Neural progenitor cell (in vitro differentiated cells): ENCODE measurements at regions not wholly inside any gene's neighbourhood (a gene's known extent, or its start where the extent isn't known, plus 50 kb on each side); places are given as distances from the start of the nearest gene placed in this dataset.
A peak's percentile ranks its signal among the peaks of the same experiment; 100 is the strongest.

Experiments used
- DNase-seq: peaks from one replicate; pipeline ENCODE4 v3.0.0-alpha.2; 2016; ENCODE audit warnings: low spot score
- H2AFZ ChIP-seq: fragments of 200-600 bp; sonication (generic); replicated peaks from 2 replicates; pipeline ENCODE4 v1.6.1; 2016; ENCODE audit warnings: antibody characterized with exemption
- H3F3A ChIP-seq: fragments of 200-600 bp; sonication (generic); 2 replicates; pipeline ENCODE4 v1.6.1; 2016; ENCODE audit warnings: antibody characterized with exemption, low read depth
- H3K27ac ChIP-seq: fragments of 200-600 bp; sonication (generic); 2 replicates; pipeline ENCODE4 v1.5.1; 2016; ENCODE audit warnings: mild to moderate bottlenecking
- H3K27me3 ChIP-seq: fragments of 200-600 bp; sonication (generic); 2 replicates; pipeline ENCODE4 v1.6.1; 2016; ENCODE audit warnings: mild to moderate bottlenecking, moderate library complexity
- H3K36me3 ChIP-seq: fragments of 200-600 bp; sonication (generic); 2 replicates; pipeline ENCODE4 v1.5.1; 2016
- H3K4me1 ChIP-seq: fragments of 200-600 bp; sonication (generic); 2 replicates; pipeline ENCODE4 v1.6.1; 2016; ENCODE audit warnings: mixed run types
- H3K4me2 ChIP-seq: fragments of 200-600 bp; sonication (generic); 2 replicates; pipeline ENCODE4 v1.6.1; 2016
- H3K4me3 ChIP-seq: fragments of 200-600 bp; sonication (generic); 2 replicates; pipeline ENCODE4 v1.5.1; 2016
- H3K79me2 ChIP-seq: fragments of 200-600 bp; sonication (generic); 2 replicates; pipeline ENCODE4 v1.6.1; 2016; ENCODE audit warnings: low read depth
- H3K9ac ChIP-seq: fragments of 200-600 bp; sonication (generic); 2 replicates; pipeline ENCODE4 v1.6.1; 2016
- H3K9me3 ChIP-seq: fragments of 200-600 bp; sonication (generic); 2 replicates; pipeline ENCODE4 v1.5.1; 2016; ENCODE audit warnings: low read depth
- H4K20me1 ChIP-seq: fragments of 200-600 bp; sonication (generic); 2 replicates; pipeline ENCODE4 v1.6.1; 2016; ENCODE audit warnings: low read depth
- H3K27ac Mint-ChIP-seq: 3 replicates; pipeline ENCODE4 v1.8.0; 2021; ENCODE audit warnings: mixed read lengths
- H3K27me3 Mint-ChIP-seq: 2 replicates; pipeline ENCODE4 v1.8.0; 2022; ENCODE audit warnings: low read depth, mild to moderate bottlenecking, inconsistent platforms, moderate library complexity, mixed read lengths; ENCODE audit not compliant: insufficient read depth
- H3K36me3 Mint-ChIP-seq: 3 replicates; pipeline ENCODE4 v1.8.0; 2021; ENCODE audit warnings: mixed read lengths
- H3K4me1 Mint-ChIP-seq: 3 replicates; pipeline ENCODE4 v1.8.0; 2021; ENCODE audit warnings: mixed read lengths
- H3K4me3 Mint-ChIP-seq: 3 replicates; pipeline ENCODE4 v1.8.0; 2021; ENCODE audit warnings: mild to moderate bottlenecking, moderate library complexity, mixed read lengths
- H3K9me3 Mint-ChIP-seq: 3 replicates; pipeline ENCODE4 v1.8.0; 2020; ENCODE audit warnings: mixed read lengths
- EZH2 ChIP-seq: fragments of 200-600 bp; sonication (generic); IDR thresholded peaks from 2 replicates; pipeline ENCODE4 v1.6.1; 2017; ENCODE audit warnings: antibody characterized with exemption, mild to moderate bottlenecking, moderate library complexity
- EZH2phosphoT487 ChIP-seq: fragments of 200-600 bp; sonication (generic); IDR thresholded peaks from 2 replicates; pipeline ENCODE4 v1.6.1; 2017; ENCODE audit warnings: antibody characterized with exemption
- TF ChIP-seq, protein P1 (sequence below): fragments of 200-600 bp; sonication (generic); IDR thresholded peaks from 2 replicates; pipeline ENCODE4 v1.5.1; 2017; ENCODE audit warnings: antibody characterized with exemption, mild to moderate bottlenecking

DNA sequence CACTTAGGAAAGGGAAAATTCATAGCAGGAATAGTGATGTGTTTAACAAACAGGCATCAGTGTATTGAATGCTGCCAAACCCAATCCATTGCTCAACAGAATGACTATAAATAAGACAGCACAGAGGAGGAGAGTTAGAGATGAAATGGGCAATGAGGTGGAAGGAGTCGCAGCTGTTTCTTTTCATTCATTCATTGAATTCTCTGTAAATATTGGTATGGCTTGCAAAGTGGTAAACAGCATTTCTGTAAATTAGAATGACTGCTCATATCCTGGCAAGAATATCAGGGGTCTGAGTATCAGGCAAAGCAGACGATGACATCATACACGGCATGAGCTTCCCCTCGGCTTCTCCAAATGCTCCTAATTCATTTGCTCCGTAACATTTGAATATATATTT, 703.6 kb upstream of the SLC35B3 start:
- Histone ChIP-seq H3K36me3 (no peaks in the 10 kb centered on the region), H3K79me2 (no peaks in the 10 kb centered on the region), H3K9me3 (no peaks in the 10 kb centered on the region), H3K4me1 (no peaks in the 10 kb centered on the region), H2AFZ (no peak overlapping the region), H3K27ac (no peak overlapping the region), H3K4me3 (no peak overlapping the region), H3F3A (no peaks in the 10 kb centered on the region), H4K20me1 (no peaks in the 10 kb centered on the region), H3K27me3 (no peaks in the 10 kb centered on the region), H3K4me2 (no peak overlapping the region), H3K9ac (no peak overlapping the region)
- TF ChIP-seq, protein P1, sequence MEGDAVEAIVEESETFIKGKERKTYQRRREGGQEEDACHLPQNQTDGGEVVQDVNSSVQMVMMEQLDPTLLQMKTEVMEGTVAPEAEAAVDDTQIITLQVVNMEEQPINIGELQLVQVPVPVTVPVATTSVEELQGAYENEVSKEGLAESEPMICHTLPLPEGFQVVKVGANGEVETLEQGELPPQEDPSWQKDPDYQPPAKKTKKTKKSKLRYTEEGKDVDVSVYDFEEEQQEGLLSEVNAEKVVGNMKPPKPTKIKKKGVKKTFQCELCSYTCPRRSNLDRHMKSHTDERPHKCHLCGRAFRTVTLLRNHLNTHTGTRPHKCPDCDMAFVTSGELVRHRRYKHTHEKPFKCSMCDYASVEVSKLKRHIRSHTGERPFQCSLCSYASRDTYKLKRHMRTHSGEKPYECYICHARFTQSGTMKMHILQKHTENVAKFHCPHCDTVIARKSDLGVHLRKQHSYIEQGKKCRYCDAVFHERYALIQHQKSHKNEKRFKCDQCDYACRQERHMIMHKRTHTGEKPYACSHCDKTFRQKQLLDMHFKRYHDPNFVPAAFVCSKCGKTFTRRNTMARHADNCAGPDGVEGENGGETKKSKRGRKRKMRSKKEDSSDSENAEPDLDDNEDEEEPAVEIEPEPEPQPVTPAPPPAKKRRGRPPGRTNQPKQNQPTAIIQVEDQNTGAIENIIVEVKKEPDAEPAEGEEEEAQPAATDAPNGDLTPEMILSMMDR = no peak
- TF ChIP-seq EZH2 (no peak), EZH2phosphoT487 (no peak)
- no peak overlapping the region for H3K4me3 Mint-ChIP-seq
- H3K9me3 Mint-ChIP-seq = no peaks in the 10 kb centered on the region
- H3K27ac Mint-ChIP-seq = no peak overlapping the region
- H3K36me3 Mint-ChIP-seq = no peaks in the 10 kb centered on the region
- H3K4me1 Mint-ChIP-seq = no peaks in the 10 kb centered on the region
- DNase-seq = no peak
- H3K27me3 Mint-ChIP-seq = no peaks in the 10 kb centered on the region

DNA sequence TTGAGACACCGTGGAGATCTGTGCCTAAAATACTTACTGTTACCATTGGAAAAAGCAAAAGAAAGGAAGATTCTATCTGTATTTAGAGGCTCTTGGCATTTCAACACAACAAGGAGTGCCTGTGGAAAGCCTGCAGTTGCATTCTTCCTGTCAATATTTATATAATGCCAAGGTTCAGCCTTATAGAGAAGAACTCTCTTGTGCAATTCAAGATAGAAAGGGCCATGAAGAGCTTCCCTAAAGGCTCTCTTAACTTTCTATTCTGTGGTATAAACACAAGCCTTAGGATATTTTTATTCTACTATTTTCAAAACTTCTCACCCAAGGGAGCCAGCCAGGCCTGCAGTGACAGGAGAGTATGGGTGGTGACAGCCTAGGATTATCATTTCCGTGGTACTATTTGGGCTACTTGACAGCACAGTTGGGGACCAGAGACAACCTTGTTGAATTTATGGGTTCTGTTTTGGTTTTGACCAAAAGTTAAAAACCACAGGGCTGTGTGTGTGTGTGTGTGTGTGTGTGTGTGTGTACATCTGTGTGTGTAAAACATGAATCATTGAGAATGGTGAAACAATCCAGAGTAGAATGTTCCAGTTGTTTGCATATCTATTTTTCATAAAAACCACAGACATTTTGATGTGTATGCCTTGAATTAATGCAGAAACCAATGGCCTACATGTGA, 700.9 kb upstream of the SLC35B3 start:
- no peak overlapping the region for H3K4me2 ChIP-seq
- Mint-ChIP-seq H3K27ac (no peak overlapping the region), H3K4me3 (no peak overlapping the region), H3K36me3 (no peaks in the 10 kb centered on the region), H3K9me3 (no peaks in the 10 kb centered on the region), H3K4me1 (peaks cover 17% of the 10 kb centered on the region), H3K27me3 (no peaks in the 10 kb centered on the region)
- peaks cover 4% of the 10 kb centered on the region for H3K4me1 ChIP-seq
- H3K4me3 ChIP-seq = no peak overlapping the region
- H3K36me3 ChIP-seq = no peaks in the 10 kb centered on the region
- no peaks in the 10 kb centered on the region for H3K27me3 ChIP-seq
- no peak overlapping the region for H3K27ac ChIP-seq
- no peaks in the 10 kb centered on the region for H3K9me3 ChIP-seq
- no peak overlapping the region for H3K9ac ChIP-seq
- no peak for DNase-seq
- no peaks in the 10 kb centered on the region for H3F3A ChIP-seq
- TF ChIP-seq EZH2phosphoT487 = no peak
- TF ChIP-seq, protein P1 = no peak
- TF ChIP-seq EZH2 = no peak
- H4K20me1 ChIP-seq = no peaks in the 10 kb centered on the region
- H2AFZ ChIP-seq = no peak overlapping the region
- no peaks in the 10 kb centered on the region for H3K79me2 ChIP-seq

DNA sequence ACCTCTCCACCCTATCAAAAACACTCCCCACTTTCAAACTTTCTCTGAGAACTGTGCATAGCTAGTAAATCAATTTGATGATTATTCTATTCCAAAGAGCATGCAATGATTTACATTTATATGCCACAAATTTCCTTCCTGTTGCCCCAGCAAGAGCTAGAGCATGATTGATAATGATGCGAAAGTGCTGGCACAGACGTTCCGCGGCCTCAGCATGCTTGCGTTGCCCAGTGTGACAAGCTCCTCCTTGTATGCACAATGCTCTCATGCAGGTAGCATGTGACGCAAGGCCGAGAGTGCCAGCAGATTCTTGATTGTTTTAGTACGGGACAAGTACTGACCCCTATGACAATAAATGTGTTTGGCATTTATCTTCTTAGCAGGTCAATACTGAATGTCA, 696.3 kb upstream of the SLC35B3 start:
- Mint-ChIP-seq H3K27ac (no peak overlapping the region), H3K4me1 (peaks cover 17% of the 10 kb centered on the region), H3K27me3 (peaks cover 2% of the 10 kb centered on the region), H3K9me3 (peaks cover 2% of the 10 kb centered on the region), H3K4me3 (no peak overlapping the region), H3K36me3 (no peaks in the 10 kb centered on the region)
- Histone ChIP-seq H3K4me3 (no peak overlapping the region), H3K27me3 (no peaks in the 10 kb centered on the region), H4K20me1 (no peaks in the 10 kb centered on the region), H3K9ac (no peak overlapping the region), H2AFZ (peak overlapping the region; percentile 65), H3K27ac (no peak overlapping the region), H3F3A (no peaks in the 10 kb centered on the region), H3K4me2 (no peak overlapping the region), H3K4me1 (peaks cover 4% of the 10 kb centered on the region), H3K9me3 (no peaks in the 10 kb centered on the region), H3K36me3 (no peaks in the 10 kb centered on the region), H3K79me2 (no peaks in the 10 kb centered on the region)
- DNase-seq = no peak
- TF ChIP-seq, protein P1 = no peak
- TF ChIP-seq EZH2phosphoT487 (no peak), EZH2 (no peak)
